GM19328 (cell line): ENCODE measurements at regions not wholly inside any gene's neighbourhood (a gene's known extent, or its start where the extent isn't known, plus 50 kb on each side); places are given as distances from the start of the nearest gene placed in this dataset.

Source experiments
- ATAC-seq: cut with Tn5 transposase; IDR thresholded peaks from one replicate; pipeline ENCODE4 v1.9.1; 2021; ENCODE audit warnings: mild to moderate bottlenecking, moderate library complexity; ENCODE audit not compliant: unreplicated experiment

DNA sequence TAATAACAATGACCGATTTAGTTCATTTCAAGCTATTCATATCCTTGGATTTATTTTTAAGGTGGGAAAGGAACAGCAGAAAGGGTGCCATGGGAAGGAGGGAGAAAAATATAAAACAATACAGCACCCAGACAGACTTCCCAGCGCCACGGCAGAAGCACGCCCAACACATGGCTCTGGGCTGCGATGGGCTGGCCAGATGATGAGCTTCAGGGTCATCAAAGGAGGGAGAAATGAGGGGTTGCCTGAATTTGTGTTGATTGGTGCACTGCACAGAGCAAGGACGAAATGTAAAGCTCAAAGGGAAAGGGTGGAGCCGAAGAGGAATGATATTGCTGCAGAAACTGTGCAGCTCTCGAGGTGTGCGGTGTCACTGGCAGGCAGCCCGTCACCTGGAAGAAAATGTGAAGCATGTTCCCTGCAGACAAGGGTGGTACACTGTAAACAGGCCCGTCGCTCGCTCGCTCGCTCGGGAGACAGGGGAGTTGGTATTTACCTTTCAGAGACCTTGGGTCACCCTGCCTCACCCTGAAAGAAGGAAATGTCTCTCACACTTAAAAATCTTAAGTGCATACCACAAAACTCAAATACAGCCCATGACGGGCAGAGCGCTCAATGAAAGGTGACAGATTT lies 195.5 kb upstream of the CTAGE1 start:
- no peak for ATAC-seq

DNA sequence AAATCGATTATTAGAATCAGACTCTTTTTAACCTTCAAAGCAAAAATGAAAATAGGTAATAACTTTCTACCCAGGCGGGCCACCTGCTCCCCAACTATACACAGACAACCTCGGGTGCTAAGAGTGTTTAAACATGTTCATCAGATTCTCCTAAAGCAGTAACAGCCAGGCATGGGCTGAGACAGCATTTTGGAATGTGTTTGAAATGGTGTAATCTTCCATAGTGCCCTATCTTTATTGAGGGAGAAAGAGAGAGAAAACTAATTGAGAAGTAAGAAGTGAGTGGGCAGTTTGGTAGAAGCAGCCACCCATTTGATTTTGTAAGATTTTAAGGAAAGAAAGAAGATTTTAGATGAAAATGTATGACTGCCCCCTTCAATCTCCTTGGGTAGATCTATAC lies 196.1 kb upstream of the CTAGE1 start:
- no peak for ATAC-seq

- no peak for ATAC-seq
Observed at GRCh38 chr18:22623513-22623912, 205.8 kb upstream of the CTAGE1 start.

- no peak for ATAC-seq
Observed at GRCh38 chr18:22624176-22624575, 206.5 kb upstream of the CTAGE1 start.

DNA sequence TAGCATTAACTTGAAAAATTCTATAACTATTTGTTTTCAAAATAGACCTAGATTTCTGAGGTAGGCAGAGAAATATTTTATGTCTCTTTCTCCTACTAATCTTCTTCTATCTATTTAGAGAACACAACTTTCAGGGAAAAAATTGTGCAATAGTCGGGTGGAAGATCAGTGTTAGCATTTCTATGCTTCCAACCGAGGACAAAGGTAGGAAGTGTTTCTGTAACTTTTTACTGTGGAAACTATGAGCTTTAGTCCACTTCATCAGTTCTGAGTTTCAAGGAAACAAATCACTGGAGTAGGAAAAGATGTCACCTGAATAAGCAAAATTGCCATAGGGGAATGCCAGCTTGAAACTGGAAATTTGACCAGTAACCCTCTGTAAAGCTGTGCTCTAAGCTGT lies 207.7 kb upstream of the CTAGE1 start:
- no peak for ATAC-seq

GRCh38 chr18:22626771-22627170 lies 209.1 kb upstream of the CTAGE1 start:
- no peak for ATAC-seq

GRCh38 chr18:22627506-22627905 lies 209.8 kb upstream of the CTAGE1 start:
- no peak for ATAC-seq

DNA sequence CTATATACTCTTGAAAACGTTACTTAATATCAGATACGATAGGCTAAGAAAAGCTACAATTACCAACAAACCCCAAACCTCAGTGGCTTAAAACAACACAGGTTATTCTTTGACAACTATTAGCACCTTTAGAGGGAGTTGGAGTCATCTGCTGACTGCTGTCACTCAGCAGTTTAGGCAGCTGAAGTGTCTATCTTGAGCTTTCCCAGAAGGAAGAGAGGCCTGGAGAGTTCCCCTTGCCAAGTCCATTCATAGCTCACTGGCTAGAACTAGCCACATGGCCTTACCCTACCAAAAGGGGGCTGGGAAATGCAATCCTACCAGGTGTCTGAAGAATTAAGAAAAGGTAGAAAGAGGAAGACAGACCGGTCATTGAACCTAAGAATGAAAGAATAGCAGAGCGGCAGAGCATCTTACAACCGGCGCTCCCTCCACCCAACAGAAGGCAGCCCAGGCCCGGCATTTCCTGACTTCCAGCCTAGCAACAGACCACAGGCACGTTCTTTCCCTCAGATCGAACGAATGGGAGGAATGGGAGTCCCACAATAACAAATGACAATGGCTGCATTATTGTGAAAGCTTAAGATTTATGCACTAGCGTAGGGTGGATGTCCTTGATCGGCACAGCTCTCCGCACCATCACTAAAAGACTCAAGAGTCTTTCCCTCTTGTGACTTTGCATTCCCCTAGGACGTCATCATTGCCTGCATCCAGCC lies 211.2 kb upstream of the CTAGE1 start:
- no peak for ATAC-seq

DNA sequence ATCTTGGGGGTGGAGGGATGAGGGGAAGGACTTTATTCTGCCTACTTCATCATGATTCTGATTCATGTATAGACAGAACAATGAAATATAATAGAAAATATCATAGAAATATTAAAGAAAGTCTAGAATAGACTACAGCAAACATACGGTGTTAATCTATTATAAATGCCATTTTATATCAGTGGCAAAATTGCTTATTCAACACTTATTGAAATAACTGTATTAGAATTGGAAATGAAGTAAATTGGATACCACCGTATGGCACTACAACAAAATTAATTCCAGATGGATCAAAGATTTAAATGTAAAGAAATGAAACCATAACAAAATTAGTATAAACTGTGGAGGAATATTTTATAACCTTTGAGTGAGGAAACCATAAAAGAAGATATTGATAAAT lies 213.3 kb upstream of the CTAGE1 start:
- no peak for ATAC-seq

GRCh38 chr18:22632191-22632590 lies 214.5 kb upstream of the CTAGE1 start:
- ATAC-seq, result no peak

DNA sequence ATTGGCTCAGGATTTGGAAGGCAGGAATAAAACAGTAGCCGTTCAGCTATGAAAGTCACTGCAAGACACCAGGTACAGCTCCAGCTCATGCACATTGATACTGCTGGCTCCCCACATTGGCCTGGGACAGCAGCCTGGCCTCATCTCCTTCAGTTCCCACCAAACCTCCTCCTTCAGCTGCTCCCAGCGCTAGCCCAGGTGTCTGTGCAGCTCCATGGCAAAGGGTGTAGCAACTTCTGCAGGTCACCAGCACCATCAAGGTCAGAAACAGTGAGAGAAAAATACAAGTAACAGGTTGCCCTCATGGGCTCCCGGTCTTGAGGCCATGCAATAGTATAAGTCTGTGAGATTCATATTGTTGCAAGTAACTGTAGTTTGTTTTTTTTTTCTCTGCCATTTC lies 216.7 kb upstream of the CTAGE1 start:
- ATAC-seq, result no peak

GRCh38 chr18:22637787-22638186 lies 220.1 kb upstream of the CTAGE1 start:
- no peak for ATAC-seq

- ATAC-seq, result no peak
Observed at GRCh38 chr18:22639026-22639463, 221.3 kb upstream of the CTAGE1 start.

GRCh38 chr18:22639561-22639960 lies 221.8 kb upstream of the CTAGE1 start:
- ATAC-seq, result no peak

DNA sequence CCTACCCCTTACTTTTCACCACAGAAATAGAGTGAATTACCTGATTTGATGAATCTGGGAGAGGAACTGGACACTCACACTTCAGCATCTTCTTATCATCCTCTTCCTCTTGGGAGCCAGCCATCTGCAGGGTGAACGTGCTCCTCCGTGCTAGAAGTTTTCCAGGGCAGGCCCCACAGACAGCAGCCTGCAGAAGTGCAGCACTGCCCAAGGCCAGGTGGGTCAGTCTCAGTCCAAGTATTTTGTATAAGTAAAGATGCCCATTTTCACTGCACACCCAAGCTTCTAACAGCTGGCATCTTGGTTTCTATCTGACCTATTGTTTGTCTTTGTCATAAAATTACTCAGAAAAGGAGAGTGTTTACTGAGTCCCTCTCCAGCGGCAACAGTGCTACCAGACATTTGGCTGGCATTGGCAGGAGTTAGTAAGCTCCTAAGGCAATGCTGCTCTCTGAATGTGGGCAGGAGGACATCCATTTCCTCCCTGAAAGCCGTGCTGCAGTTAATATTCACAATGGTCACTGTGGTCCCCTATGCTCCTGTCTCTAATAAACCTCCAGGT lies 222.6 kb upstream of the CTAGE1 start:
- ATAC-seq, result no peak

- ATAC-seq, result no peak
Observed at GRCh38 chr18:22641958-22642357, 224.2 kb upstream of the CTAGE1 start.

GRCh38 chr18:22643731-22644130 lies 226.0 kb upstream of the CTAGE1 start:
- no peak for ATAC-seq

DNA sequence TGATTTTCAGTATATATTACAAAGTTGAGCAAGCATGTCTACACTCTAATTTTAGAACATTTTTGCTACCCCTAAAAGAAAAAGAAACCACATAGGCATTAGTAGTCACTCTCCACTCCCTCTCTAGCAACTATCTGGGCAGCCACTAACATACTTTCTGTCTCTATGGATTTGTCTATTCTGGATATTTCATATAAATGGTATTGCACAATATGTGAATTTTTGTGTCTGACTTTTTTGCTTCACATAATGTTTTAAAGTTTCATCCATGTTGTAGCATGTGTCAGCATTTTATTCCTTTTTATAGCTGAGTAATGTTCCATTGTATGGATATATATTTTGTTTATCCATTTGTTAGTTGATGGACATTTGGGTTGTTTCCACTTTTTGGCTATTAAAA lies 232.5 kb upstream of the CTAGE1 start:
- no peak for ATAC-seq

DNA sequence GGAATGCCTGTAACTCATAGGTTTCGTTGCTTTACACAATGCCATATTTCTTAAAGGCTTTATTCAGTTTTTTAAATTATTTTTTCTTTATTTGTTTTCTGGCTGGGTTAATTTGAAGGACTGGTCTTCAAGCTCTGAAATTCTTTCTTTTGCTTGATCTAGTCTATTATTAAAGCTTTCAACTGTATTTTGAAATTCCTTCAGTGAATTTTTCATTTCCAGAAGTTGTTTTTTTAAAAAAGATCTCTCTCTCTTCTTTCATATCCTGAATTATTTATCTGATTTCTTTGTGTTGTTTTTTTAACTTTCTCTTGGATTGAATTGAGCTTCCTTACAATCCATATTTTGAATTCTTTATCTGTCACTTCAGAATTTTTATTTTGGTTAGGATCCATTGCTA lies 239.9 kb upstream of the CTAGE1 start:
- ATAC-seq, result no peak

GRCh38 chr18:22658318-22658717 lies 240.6 kb upstream of the CTAGE1 start:
- no peak for ATAC-seq

DNA sequence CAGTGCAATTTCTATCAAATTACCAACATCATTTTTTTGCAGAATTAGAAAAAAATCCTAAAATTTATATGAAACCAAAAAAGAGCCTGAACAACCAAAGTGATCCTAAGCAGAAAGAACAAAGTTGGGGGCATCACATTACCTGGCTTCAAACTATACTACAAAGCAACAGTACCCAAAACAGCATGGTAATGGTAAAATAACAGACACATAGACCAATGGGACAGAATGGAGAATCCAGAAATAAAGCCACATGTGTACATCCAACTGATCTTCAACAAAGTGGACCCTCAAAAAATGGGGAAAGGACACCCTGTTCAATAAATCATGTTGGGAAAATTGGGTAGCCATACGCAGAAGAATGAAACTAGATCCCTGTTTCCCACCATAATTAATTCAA lies 245.7 kb upstream of the CTAGE1 start:
- no peak for ATAC-seq

DNA sequence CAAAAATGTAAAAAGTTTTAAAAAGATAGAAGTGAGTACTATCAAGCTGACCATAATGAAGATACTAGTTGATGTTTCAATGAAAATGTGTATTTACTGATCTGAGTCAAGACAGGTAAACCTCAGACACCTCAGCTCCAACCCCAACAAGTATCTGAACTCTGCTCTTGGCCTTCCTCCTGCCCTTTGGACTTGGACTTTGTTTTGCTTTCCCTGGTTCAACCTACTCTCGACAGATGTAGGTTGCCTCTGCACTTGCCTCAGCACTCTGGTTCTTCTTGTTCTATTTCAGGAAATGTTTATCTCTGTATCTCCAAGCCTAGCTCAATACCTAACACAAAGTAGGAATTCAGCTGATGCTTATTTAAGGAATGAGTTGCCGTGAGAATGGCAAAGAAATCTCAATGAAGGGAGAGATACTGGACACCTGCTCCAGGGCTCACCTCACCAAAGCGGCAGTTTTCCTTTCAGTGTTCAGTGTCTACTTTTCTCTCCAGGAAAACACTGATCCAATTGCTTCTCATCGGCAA lies 248.8 kb upstream of the CTAGE1 start:
- no peak for ATAC-seq
